B cell (primary cell): ENCODE measurements at regions not wholly inside any gene's neighbourhood (a gene's known extent, or its start where the extent isn't known, plus 50 kb on each side); places are given as distances from the start of the nearest gene placed in this dataset.

Experiments
- ATAC-seq: fragments of 200-7000 bp; cut with Tn5 transposase; one replicate; pipeline ENCODE4 v1.10.0; 2021; ENCODE audit warnings: low read depth, mild to moderate bottlenecking, moderate number of reproducible peaks, moderate library complexity
- CTCF ChIA-PET: fragments of 350-600 bp; sonication (Branson Sonifier 250); formaldehyde crosslinking; loops from one replicate; lab custom pipeline; 2021; ENCODE audit warnings: antibody characterized with exemption, inconsistent platforms; lab: Charles Lee
- POLR2A ChIA-PET: fragments of 350-600 bp; sonication (Branson Sonifier 250); formaldehyde crosslinking; loops from one replicate; lab custom pipeline; 2021; ENCODE audit warnings: antibody characterized with exemption; lab: Charles Lee
- DNase-seq: peaks from one replicate; pipeline ENCODE4 v3.0.0; 2013
- H2AFZ ChIP-seq: 2 replicates; pipeline ENCODE4 v1.6.1; 2012; ENCODE audit warnings: mild to moderate bottlenecking, low read depth, low read length; ENCODE audit not compliant: insufficient read depth, poor library complexity, severe bottlenecking
- H3K27ac ChIP-seq, 2 donors: 1 replicate in 1 of 2; 2 replicates in 1 of 2; pipeline ENCODE4 v1.5.1; 2012 to 2013; ENCODE audit warnings: low read length in 2 of 2, mild to moderate bottlenecking in 2 of 2, moderate library complexity in 1 of 2
- H3K27me3 ChIP-seq, 4 experiments: fragments of 200-600 bp in 1 of 4; sonication (generic) in 1 of 4; replicated peaks in 1 of 4; 1 replicate in 2 of 4; 2 replicates in 2 of 4; pipeline versions ENCODE4 v1.6.1 to v1.7.0; 2013 to 2016; ENCODE audit warnings: low read length in 3 of 4, mild to moderate bottlenecking in 2 of 4, mixed read lengths in 1 of 4, moderate library complexity in 1 of 4; ENCODE audit not compliant: insufficient read depth in 4 of 4, control insufficient read depth in 3 of 4; ENCODE audit errors: control extremely low read depth in 1 of 4
- H3K36me3 ChIP-seq, 2 experiments: replicated peaks in 1 of 2; 1 replicate in 1 of 2; 2 replicates in 1 of 2; pipeline versions ENCODE4 v1.6.1 to v1.7.1; 2013; ENCODE audit warnings: low read length in 1 of 2; ENCODE audit not compliant: insufficient read depth in 2 of 2, control insufficient read depth in 1 of 2; ENCODE audit errors: control extremely low read depth in 1 of 2, extremely low read depth in 1 of 2
- H3K4me1 ChIP-seq, 2 donors: fragments of 200-600 bp in 1 of 2; sonication (generic) in 1 of 2; 1 replicate in 1 of 2; 2 replicates in 1 of 2; pipeline versions ENCODE4 v1.5.1 to v1.6.1; 2013 to 2017; ENCODE audit warnings: low read length in 2 of 2; ENCODE audit not compliant: control insufficient read depth in 2 of 2, insufficient read depth in 2 of 2
- H3K4me2 ChIP-seq: replicated peaks from 2 replicates; pipeline ENCODE3; 2012; ENCODE audit warnings: mild to moderate bottlenecking, low read depth, low read length; ENCODE audit not compliant: poor library complexity, severe bottlenecking
- H3K4me3 ChIP-seq, 5 experiments: fragments of 200-600 bp in 1 of 5; sonication (generic) in 1 of 5; 1 replicate in 3 of 5; 2 replicates in 2 of 5; pipeline versions ENCODE4 v1.5.1 to v1.7.0; 2011 to 2016; ENCODE audit warnings: low read length in 4 of 5, mild to moderate bottlenecking in 4 of 5, low read depth in 2 of 5, control low read depth in 1 of 5, moderate library complexity in 1 of 5; ENCODE audit not compliant: insufficient read depth in 1 of 5; ENCODE audit errors: control extremely low read depth in 1 of 5, extremely low read depth in 1 of 5
- H3K79me2 ChIP-seq: fragments of 200-600 bp; sonication (generic); one replicate; pipeline ENCODE4 v1.6.0; 2016; ENCODE audit warnings: low read length; ENCODE audit not compliant: control insufficient read depth, insufficient read depth
- H3K9ac ChIP-seq: fragments of 200-600 bp; sonication (generic); 2 replicates; pipeline ENCODE4 v1.6.1; 2017; ENCODE audit warnings: mild to moderate bottlenecking, low read length, moderate library complexity
- H3K9me3 ChIP-seq, 3 donors: one replicate each; pipeline versions ENCODE4 v1.6.1 to v1.7.1; 2013; ENCODE audit warnings: low read length in 2 of 3; ENCODE audit not compliant: control insufficient read depth in 2 of 3, insufficient read depth in 1 of 3; ENCODE audit errors: control extremely low read depth in 1 of 3
- H4K20me1 ChIP-seq: 2 replicates; pipeline ENCODE4 v1.6.0; 2012; ENCODE audit warnings: mild to moderate bottlenecking, low read length; ENCODE audit not compliant: insufficient read depth, control insufficient read depth, poor library complexity, severe bottlenecking
- H3K27ac Mint-ChIP-seq: one replicate; pipeline ENCODE4 v1.8.0; 2021; ENCODE audit warnings: mixed read lengths
- H3K27me3 Mint-ChIP-seq: one replicate; pipeline ENCODE4 v1.8.0; 2021; ENCODE audit warnings: mixed read lengths
- H3K4me1 Mint-ChIP-seq: one replicate; pipeline ENCODE4 v1.8.0; 2021; ENCODE audit warnings: mixed read lengths
- H3K4me3 Mint-ChIP-seq: one replicate; pipeline ENCODE4 v1.8.0; 2021; ENCODE audit warnings: mixed read lengths
- H3K9me3 Mint-ChIP-seq: one replicate; pipeline ENCODE4 v1.8.0; 2022; ENCODE audit warnings: mixed read lengths; ENCODE audit not compliant: insufficient read depth
- EZH2 ChIP-seq: IDR thresholded peaks from 2 replicates; pipeline ENCODE4 v1.6.1; 2012; ENCODE audit warnings: borderline replicate concordance, low read depth, mild to moderate bottlenecking, moderate library complexity, low read length; ENCODE audit not compliant: insufficient read depth, poor library complexity, severe bottlenecking
- WGBS: methylation state at CpG from one replicate; pipeline ENCODE4 v1.1.5; 2013; ENCODE audit warnings: missing lambda C conversion rate; ENCODE audit not compliant: insufficient coverage; 5-methylcytosine and 5-hydroxymethylcytosine counted together
- intact Hi-C: fragments of 100-400 bp; cut with micrococcal nuclease; formaldehyde crosslinking; loops from one replicate; pipeline ENCODE4 v1.10.0; 2022
- TF ChIP-seq, protein P1 (sequence below): fragments of 200-600 bp; IDR thresholded peaks from one replicate; pipeline ENCODE4 v1.8.0; 2022; ENCODE audit warnings: antibody characterized with exemption, mild to moderate bottlenecking

- no peaks in the 10 kb centered on the region for H4K20me1 ChIP-seq
- no peak overlapping the region for H3K4me2 ChIP-seq
- no peak for ATAC-seq
- H2AFZ ChIP-seq, result no peak overlapping the region
- H3K4me3 ChIP-seq, result no peak overlapping the region
- H3K27ac Mint-ChIP-seq, result no peak overlapping the region
- H3K9me3 ChIP-seq, result peaks cover 0 to 9% (median 0%) of the 10 kb centered on the region in 3 donors
- H3K36me3 ChIP-seq, result no peaks in the 10 kb centered on the region
- no peak for TF ChIP-seq EZH2
- TF ChIP-seq, protein P1, sequence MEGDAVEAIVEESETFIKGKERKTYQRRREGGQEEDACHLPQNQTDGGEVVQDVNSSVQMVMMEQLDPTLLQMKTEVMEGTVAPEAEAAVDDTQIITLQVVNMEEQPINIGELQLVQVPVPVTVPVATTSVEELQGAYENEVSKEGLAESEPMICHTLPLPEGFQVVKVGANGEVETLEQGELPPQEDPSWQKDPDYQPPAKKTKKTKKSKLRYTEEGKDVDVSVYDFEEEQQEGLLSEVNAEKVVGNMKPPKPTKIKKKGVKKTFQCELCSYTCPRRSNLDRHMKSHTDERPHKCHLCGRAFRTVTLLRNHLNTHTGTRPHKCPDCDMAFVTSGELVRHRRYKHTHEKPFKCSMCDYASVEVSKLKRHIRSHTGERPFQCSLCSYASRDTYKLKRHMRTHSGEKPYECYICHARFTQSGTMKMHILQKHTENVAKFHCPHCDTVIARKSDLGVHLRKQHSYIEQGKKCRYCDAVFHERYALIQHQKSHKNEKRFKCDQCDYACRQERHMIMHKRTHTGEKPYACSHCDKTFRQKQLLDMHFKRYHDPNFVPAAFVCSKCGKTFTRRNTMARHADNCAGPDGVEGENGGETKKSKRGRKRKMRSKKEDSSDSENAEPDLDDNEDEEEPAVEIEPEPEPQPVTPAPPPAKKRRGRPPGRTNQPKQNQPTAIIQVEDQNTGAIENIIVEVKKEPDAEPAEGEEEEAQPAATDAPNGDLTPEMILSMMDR, result no peak
- intact Hi-C loops, result no loop called here
- WGBS, result 86% methylated on average over 1 of the region's 1 CpG
- H3K27me3 Mint-ChIP-seq, result no peaks in the 10 kb centered on the region
- peaks cover 6% of the 10 kb centered on the region for H3K9me3 Mint-ChIP-seq
- no peaks in the 10 kb centered on the region for H3K4me1 Mint-ChIP-seq
- no peak overlapping the region for H3K9ac ChIP-seq
- no peaks in the 10 kb centered on the region for H3K79me2 ChIP-seq
- no peaks in the 10 kb centered on the region for H3K27me3 ChIP-seq
- no peak overlapping the region for H3K4me3 Mint-ChIP-seq
- H3K4me1 ChIP-seq, result no peaks in the 10 kb centered on the region
- H3K27ac ChIP-seq, result no peak overlapping the region
- no peak for DNase-seq
- ChIA-PET POLR2A (no interaction called here), CTCF (no interaction called here)
Observed at GRCh38 chr16:62404842-62405611, 368.8 kb upstream of the CDH8 start.

DNA sequence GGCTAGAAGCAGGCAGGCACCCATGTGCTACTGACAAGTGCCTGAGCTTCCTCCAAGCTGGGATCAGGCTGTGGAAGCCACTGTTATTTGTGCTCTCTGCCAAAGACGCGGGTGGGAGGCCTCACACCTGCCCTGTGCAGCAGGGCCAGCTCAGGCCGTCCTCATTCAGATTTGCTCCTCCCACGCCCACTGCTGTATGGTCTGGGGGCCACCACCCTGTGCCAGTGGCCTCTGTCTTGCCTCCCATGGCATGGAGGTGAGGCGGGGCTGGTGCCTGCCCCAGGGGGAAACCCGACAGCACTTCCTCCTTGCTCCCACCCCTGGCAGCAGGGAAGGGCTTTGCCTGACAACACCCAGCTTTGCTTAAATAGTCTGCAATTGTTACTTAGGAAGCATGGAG is 356.5 kb upstream of the CDH8 start:
- 79% methylated on average over 4 of the region's 6 CpGs for WGBS
- intact Hi-C loops, result no loop called here

More for the DNA sequence above, 356.5 kb upstream of the CDH8 start:
- CTCF ChIA-PET, result no interaction called here
- H3K27me3 ChIP-seq, result no peaks in the 10 kb centered on the region
- no peaks in the 10 kb centered on the region for H3K79me2 ChIP-seq
- no peak overlapping the region for H3K4me2 ChIP-seq
- TF ChIP-seq, protein P1, result no peak
- TF ChIP-seq EZH2, result no peak
- H2AFZ ChIP-seq, result no peak overlapping the region
- POLR2A ChIA-PET, result no interaction called here
- H3K9ac ChIP-seq, result no peak overlapping the region
- Mint-ChIP-seq H3K4me3 (no peak overlapping the region), H3K27me3 (no peaks in the 10 kb centered on the region), H3K9me3 (peaks cover 5% of the 10 kb centered on the region), H3K27ac (no peak overlapping the region), H3K4me1 (no peaks in the 10 kb centered on the region)
- H3K4me1 ChIP-seq, result no peaks in the 10 kb centered on the region
- no peak for DNase-seq
- H3K27ac ChIP-seq, result no peak overlapping the region
- H3K36me3 ChIP-seq, result no peaks in the 10 kb centered on the region
- peaks cover 0 to 10% (median 2%) of the 10 kb centered on the region in 3 donors for H3K9me3 ChIP-seq
- no peaks in the 10 kb centered on the region for H4K20me1 ChIP-seq
- no peak for ATAC-seq
- H3K4me3 ChIP-seq, result no peak overlapping the region
